Natural killer cell (primary cell): ENCODE measurements at regions not wholly inside any gene's neighbourhood (a gene's known extent, or its start where the extent isn't known, plus 50 kb on each side); places are given as distances from the start of the nearest gene placed in this dataset.
"Not testable (repeated sequence)": the region's sequence is repeated elsewhere in the genome, so short reads cannot be mapped to it uniquely, and the experiment has no call there.

Experiments
- ATAC-seq, 3 donors: fragments of 150-1000 bp in 2 of 3; fragments of 200-7000 bp in 1 of 3; cut with Tn5 transposase; 1 replicate in 1 of 3; 2 replicates in 2 of 3; pipeline ENCODE4 v1.10.0; 2021; ENCODE audit warnings: mild to moderate bottlenecking in 2 of 3, moderate library complexity in 2 of 3
- DNase-seq, 2 donors: peaks; one replicate each; pipeline versions ENCODE4 v3.0.0 to v3.0.0-alpha.2; 2013 to 2021; ENCODE audit warnings: mixed read lengths in 1 of 2
- H3K27ac ChIP-seq: one replicate; pipeline ENCODE4 v1.5.1; 2013; ENCODE audit warnings: mild to moderate bottlenecking, low read length
- H3K27me3 ChIP-seq: one replicate; pipeline ENCODE4 v1.6.1; 2013; ENCODE audit warnings: low read length; ENCODE audit not compliant: control insufficient read depth, insufficient read depth
- H3K36me3 ChIP-seq: one replicate; pipeline ENCODE4 v1.6.1; 2013; ENCODE audit warnings: low read length; ENCODE audit not compliant: control insufficient read depth, insufficient read depth
- H3K4me1 ChIP-seq: one replicate; pipeline ENCODE4 v1.6.1; 2013; ENCODE audit warnings: low read length; ENCODE audit not compliant: control insufficient read depth, insufficient read depth
- H3K4me3 ChIP-seq: one replicate; pipeline ENCODE4 v1.5.1; 2013; ENCODE audit warnings: low read length
- H3K9me3 ChIP-seq: one replicate; pipeline ENCODE4 v1.6.1; 2013; ENCODE audit warnings: low read length; ENCODE audit not compliant: control insufficient read depth, insufficient read depth
- H3K27ac Mint-ChIP-seq, 2 donors: one replicate each; pipeline ENCODE4 v1.8.0; 2022; ENCODE audit warnings: mild to moderate bottlenecking in 2 of 2, mixed read lengths in 2 of 2, moderate library complexity in 1 of 2
- H3K27me3 Mint-ChIP-seq, 2 donors: one replicate each; pipeline ENCODE4 v1.8.0; 2022; ENCODE audit warnings: low read depth in 2 of 2, mixed read lengths in 2 of 2
- H3K36me3 Mint-ChIP-seq: one replicate; pipeline ENCODE4 v1.8.0; 2022; ENCODE audit warnings: mixed read lengths
- H3K4me1 Mint-ChIP-seq, 2 donors: one replicate each; pipeline ENCODE4 v1.8.0; 2022; ENCODE audit warnings: mixed read lengths in 2 of 2
- H3K4me3 Mint-ChIP-seq: one replicate; pipeline ENCODE4 v1.8.0; 2022; ENCODE audit warnings: mild to moderate bottlenecking, moderate library complexity, mixed read lengths
- H3K9me3 Mint-ChIP-seq, 2 donors: one replicate each; pipeline ENCODE4 v1.8.0; 2022; ENCODE audit warnings: mixed read lengths in 2 of 2
- WGBS: methylation state at CpG from one replicate; pipeline ENCODE4 v1.1.7; 2013; ENCODE audit warnings: missing lambda C conversion rate; ENCODE audit not compliant: insufficient coverage; 5-methylcytosine and 5-hydroxymethylcytosine counted together
- intact Hi-C: fragments of 100-400 bp; cut with micrococcal nuclease; formaldehyde crosslinking; loops from one replicate; pipeline ENCODE4 v1.14.2; 2022
- TF ChIP-seq, protein P1 (sequence below): fragments of 200-600 bp; IDR thresholded peaks from one replicate; pipeline ENCODE4 v1.8.0; 2022; ENCODE audit warnings: antibody characterized with exemption

DNA sequence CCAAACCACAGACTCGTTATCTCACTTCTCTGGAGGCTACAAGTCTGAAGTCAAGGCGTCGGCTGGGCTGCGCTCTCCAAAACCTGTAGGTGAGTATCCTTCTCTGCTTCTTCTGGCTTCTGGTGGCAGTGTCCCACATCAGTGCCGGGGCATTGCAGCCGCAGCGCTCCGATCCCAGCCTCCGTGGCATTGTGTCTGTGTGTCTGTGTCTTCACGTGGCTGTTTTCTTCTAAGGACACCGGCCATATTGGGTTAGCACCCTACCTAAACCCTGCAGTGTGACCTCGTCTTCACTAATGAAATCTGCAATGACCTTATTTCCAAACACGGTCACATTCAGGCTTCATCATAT lies 584.9 kb upstream of the COBL start:
- Histone ChIP-seq H3K4me3 (no peak overlapping the region), H3K27ac (no peak overlapping the region), H3K27me3 (no peaks in the 10 kb centered on the region), H3K9me3 (peaks cover 10% of the 10 kb centered on the region), H3K4me1 (no peaks in the 10 kb centered on the region), H3K36me3 (no peaks in the 10 kb centered on the region)
- DNase-seq (no peak), ATAC-seq (no peak)
- WGBS: 93% methylated on average over 13 of the region's 13 CpGs
- peaks cover 18 to 22% of the 10 kb centered on the region in 2 donors for H3K9me3 Mint-ChIP-seq
- intact Hi-C loops: no loop called here
- no peak overlapping the region for H3K4me3 Mint-ChIP-seq
- TF ChIP-seq, protein P1, sequence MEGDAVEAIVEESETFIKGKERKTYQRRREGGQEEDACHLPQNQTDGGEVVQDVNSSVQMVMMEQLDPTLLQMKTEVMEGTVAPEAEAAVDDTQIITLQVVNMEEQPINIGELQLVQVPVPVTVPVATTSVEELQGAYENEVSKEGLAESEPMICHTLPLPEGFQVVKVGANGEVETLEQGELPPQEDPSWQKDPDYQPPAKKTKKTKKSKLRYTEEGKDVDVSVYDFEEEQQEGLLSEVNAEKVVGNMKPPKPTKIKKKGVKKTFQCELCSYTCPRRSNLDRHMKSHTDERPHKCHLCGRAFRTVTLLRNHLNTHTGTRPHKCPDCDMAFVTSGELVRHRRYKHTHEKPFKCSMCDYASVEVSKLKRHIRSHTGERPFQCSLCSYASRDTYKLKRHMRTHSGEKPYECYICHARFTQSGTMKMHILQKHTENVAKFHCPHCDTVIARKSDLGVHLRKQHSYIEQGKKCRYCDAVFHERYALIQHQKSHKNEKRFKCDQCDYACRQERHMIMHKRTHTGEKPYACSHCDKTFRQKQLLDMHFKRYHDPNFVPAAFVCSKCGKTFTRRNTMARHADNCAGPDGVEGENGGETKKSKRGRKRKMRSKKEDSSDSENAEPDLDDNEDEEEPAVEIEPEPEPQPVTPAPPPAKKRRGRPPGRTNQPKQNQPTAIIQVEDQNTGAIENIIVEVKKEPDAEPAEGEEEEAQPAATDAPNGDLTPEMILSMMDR: no peak
- H3K36me3 Mint-ChIP-seq: peaks cover 13% of the 10 kb centered on the region
- no peaks in the 10 kb centered on the region for H3K4me1 Mint-ChIP-seq
- H3K27ac Mint-ChIP-seq: no peak overlapping the region
- H3K27me3 Mint-ChIP-seq: no peaks in the 10 kb centered on the region

DNA sequence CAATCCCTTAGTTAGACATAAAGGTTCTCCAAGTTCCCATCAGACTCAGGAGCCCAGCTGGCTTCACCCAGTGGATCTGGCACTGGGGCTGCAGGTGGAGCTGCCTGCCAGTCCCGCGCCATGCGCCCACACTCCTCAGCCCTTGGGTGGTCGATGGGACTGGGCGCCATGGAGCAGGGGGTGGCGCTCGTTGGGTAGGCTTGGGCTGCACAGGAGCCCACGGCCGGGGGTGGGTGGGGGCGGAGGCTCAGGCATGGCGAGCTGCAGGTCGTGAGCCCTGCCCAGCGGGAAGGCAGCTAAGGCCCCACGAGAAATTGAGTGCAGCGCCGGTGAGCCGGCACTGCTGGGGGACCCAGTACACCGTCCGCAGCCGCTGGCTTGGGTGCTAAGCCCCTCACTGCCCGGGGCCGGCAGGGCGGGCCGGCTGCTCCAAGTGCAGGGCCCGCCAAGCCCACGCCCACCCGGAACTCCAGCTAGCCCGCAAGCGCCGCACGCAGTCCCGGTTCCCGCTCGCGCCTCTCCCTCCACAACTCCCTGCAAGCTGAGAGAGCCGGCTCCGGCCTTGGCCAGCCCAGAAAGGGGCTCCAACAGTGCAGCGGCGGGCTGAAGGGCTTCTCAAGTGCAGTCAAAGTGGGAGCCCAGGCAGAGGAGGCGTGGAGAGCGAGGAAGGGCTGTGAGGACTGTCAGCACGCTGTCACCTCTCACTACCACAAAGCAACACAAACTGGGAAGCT lies 584.3 kb upstream of the COBL start:
- WGBS: 95% methylated on average over 42 of the region's 42 CpGs
- H3K4me3 Mint-ChIP-seq, H3K27me3 Mint-ChIP-seq, intact Hi-C loops, H3K4me1 ChIP-seq, H3K27ac Mint-ChIP-seq, H3K4me3 ChIP-seq, ATAC-seq, DNase-seq, H3K36me3 ChIP-seq, H3K27ac ChIP-seq, H3K27me3 ChIP-seq, H3K4me1 Mint-ChIP-seq: not testable (repeated sequence)
- H3K9me3 Mint-ChIP-seq: peaks cover 20 to 23% of the 10 kb centered on the region in 2 donors
- H3K9me3 ChIP-seq: peaks cover 11% of the 10 kb centered on the region
- H3K36me3 Mint-ChIP-seq: peaks cover 13% of the 10 kb centered on the region

DNA sequence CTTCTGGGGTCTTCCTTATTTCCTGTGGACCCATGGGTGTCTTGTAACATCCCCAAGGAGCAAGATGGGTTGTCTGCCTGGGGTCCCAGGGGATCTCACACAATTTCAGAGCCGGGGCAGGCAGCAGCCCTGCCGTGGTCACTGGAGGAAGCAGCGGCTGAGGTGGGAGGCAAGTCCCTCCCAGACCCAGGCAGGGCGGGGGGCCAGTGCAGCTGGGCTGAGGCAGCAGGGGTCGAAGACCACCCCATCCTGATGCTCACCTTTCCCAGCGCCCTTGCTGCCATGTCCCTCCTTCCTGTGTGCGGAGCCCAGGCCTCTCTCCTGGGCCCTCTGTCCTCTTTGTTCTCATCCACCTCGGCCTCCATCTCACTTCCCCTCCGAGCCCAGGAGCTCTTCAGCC lies 583.0 kb upstream of the COBL start:
- H3K36me3 Mint-ChIP-seq: peaks cover 8% of the 10 kb centered on the region
- H3K4me1 ChIP-seq: no peaks in the 10 kb centered on the region
- DNase-seq: no peak
- no peaks in the 10 kb centered on the region for H3K27me3 ChIP-seq
- TF ChIP-seq, protein P1: no peak
- 83% methylated on average over 9 of the region's 9 CpGs for WGBS
- H3K27ac Mint-ChIP-seq: no peak overlapping the region
- no peak for ATAC-seq
- H3K4me1 Mint-ChIP-seq: no peaks in the 10 kb centered on the region
- no peak overlapping the region for H3K4me3 Mint-ChIP-seq
- intact Hi-C loops: no loop called here
- H3K9me3 Mint-ChIP-seq: peaks cover 15 to 17% of the 10 kb centered on the region in 2 donors
- H3K27me3 Mint-ChIP-seq: no peaks in the 10 kb centered on the region
- no peak overlapping the region for H3K4me3 ChIP-seq
- H3K36me3 ChIP-seq: no peaks in the 10 kb centered on the region
- H3K27ac ChIP-seq: no peak overlapping the region
- peaks cover 11% of the 10 kb centered on the region for H3K9me3 ChIP-seq

DNA sequence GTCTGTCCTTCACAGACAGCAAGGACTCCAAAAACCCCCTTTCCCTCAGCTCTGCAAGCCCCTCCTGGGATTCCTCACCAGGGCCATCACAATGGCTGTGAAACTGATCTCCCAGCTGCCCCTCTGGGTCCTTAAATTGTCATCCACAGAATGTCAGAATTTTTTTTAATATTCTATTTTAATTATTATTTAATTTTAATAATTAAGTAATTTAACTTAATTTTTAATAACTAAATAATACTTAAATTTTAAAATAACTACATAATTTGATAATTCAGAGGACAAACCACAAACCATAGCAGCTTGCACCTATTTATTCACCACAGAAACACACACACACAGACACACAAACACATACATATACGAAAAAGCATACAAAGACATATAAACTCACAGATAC lies 565.8 kb upstream of the COBL start:
- TF ChIP-seq, protein P1: no peak
- no peak for ATAC-seq
- no peak overlapping the region for H3K27ac Mint-ChIP-seq

More for the DNA sequence above, 565.8 kb upstream of the COBL start:
- Histone ChIP-seq H3K36me3 (no peaks in the 10 kb centered on the region), H3K27ac (no peak overlapping the region), H3K4me1 (no peaks in the 10 kb centered on the region), H3K4me3 (no peak overlapping the region), H3K27me3 (no peaks in the 10 kb centered on the region), H3K9me3 (peaks cover 7% of the 10 kb centered on the region)
- no peaks in the 10 kb centered on the region for H3K27me3 Mint-ChIP-seq
- no peak for DNase-seq
- H3K9me3 Mint-ChIP-seq: peaks cover 14% of the 10 kb centered on the region in 2 donors
- intact Hi-C loops: no loop called here
- no peaks in the 10 kb centered on the region for H3K4me1 Mint-ChIP-seq
- no peak overlapping the region for H3K4me3 Mint-ChIP-seq
- no peaks in the 10 kb centered on the region for H3K36me3 Mint-ChIP-seq
- 83% methylated on average over 1 of the region's 1 CpG for WGBS
